ENCODE measurements at regions not wholly inside any gene's neighbourhood (a gene's known extent, or its start where the extent isn't known, plus 50 kb on each side); places are given as distances from the start of the nearest gene placed in this dataset.
A peak's percentile ranks its signal among the peaks of the same experiment; 100 is the strongest.

DNA sequence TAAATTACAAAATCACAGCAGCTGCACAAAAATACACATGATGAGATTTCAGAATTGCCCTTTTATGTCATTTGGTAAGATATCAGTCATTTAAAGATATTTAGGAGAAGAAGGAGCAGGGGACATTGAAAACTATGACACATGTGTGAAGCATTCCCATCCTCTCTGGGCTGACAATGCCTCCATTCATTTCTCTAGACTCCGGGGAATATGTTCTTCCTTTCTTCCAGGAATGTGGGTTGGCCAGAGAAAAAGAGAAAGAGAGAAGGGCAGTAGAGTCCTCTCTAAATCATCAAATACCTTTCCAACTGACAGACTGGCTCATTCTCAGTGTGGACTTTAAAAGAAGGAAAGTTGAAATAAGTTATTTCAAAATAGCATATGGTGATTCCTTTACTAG, 205.6 kb upstream of the ADAMTSL1 start:
- no peak overlapping the region for H3K27ac ChIP-seq
- no peak for TF ChIP-seq CTCF (conservative IDR thresholded peaks at IDR 0.05)

DNA sequence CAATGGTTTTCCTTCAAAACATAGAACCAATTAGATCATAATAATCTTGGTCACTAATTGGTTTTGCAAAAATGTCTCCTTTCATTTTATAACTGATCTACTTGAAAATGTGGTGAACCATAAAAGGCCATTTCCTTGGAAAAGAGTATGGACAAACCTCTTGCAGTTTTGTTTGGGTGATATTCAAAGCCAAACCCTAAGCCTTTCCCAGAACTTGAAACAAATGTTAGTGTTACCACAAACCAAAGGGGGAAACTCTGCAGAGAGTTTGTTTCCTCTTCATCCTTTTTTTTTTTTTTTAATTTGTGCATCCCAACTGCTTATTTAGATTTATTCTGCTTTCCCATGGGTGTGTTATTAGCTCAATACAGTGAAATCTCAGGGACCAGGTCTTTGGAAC, 204.4 kb upstream of the ADAMTSL1 start:
- TF ChIP-seq CTCF (conservative IDR thresholded peaks at IDR 0.05), result no peak
- no peak overlapping the region for H3K27ac ChIP-seq

- H3K27ac ChIP-seq, result no peak overlapping the region
- TF ChIP-seq CTCF (conservative IDR thresholded peaks at IDR 0.05), result no peak
Measured at GRCh38 chr9:18274693-18275092, 199.3 kb upstream of the ADAMTSL1 start.

DNA sequence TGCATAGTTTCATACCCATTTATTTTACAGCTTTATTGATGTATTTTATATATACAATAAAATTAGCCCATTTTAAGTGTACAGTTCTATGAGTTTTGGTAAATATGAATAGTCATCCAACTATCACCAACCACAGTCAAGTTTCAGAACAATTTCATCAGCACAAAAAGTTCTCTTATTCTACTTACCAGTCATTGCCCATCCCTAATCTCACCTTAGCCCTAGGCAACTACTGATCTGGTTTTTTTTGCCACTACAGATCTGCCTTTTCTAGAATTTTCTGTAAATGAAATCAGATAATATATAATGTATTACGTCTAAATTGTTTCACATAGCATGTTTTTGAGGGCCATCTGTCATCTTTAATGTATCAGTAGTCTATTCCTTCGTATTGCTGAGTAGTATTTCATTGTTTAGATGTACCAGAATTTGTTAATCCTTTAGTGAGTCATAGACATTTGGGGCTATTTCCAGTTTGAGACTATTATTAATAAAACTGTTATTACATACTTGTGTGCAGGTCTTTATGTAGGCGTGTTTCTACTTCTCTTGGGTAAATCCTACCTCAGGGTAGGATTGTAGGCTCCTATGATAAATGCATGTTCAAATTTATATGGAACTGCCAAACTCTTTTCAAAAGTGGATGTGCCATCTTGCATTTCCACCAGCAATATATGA, 198.5 kb upstream of the ADAMTSL1 start:
- no peak overlapping the region for H3K27ac ChIP-seq
- TF ChIP-seq CTCF (conservative IDR thresholded peaks at IDR 0.05), result no peak

DNA sequence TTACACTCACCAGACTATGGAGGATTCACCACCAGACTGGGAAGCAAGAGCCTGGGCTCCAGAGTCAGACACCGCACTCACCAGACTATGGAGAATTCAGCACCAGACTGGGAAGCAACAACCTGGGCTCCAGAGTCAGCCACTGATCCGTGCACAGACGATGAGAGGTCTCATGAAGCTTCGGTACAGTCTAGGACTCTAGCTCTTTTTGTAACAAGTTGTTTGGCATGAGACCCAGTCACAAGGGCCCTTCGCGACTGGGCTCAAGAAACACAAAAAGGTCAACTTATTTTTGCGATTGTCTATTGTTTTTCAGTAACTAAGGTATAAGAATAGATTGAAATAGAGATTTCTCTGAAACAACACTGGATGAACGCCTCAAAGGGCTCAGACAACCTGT, 192.7 kb upstream of the ADAMTSL1 start:
- peak overlapping the region; percentile 58; the same call in 1 of the 2 replicates for H3K27ac ChIP-seq
- no peak for TF ChIP-seq CTCF (conservative IDR thresholded peaks at IDR 0.05)

GRCh38 chr9:18294229-18294628, 179.7 kb upstream of the ADAMTSL1 start:
- TF ChIP-seq CTCF (conservative IDR thresholded peaks at IDR 0.05), result no peak
- no peak overlapping the region for H3K27ac ChIP-seq

DNA sequence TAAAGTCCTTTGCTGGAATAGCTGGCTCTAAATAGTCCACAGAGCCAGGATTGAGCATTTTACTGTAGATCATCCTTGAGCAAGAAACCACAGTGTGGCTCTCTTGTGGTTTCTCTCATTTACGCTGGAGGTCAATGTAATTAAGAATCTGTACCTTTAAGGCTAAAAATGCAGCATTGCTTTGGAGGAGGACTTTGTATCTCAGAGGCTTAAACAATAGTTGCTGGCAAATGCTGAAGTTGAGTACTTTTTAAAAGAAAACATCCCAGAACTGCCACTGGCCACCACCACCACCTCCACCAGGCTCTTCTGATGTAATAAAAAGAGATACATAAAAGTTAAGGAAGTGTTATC, 177.3 kb upstream of the ADAMTSL1 start:
- no peak overlapping the region for H3K27ac ChIP-seq
- no peak for TF ChIP-seq CTCF (conservative IDR thresholded peaks at IDR 0.05)

Data from VCaP (cell line).